Thyroid gland (tissue), 4 donors: ENCODE measurements at regions not wholly inside any gene's neighbourhood (a gene's known extent, or its start where the extent isn't known, plus 50 kb on each side); places are given as distances from the start of the nearest gene placed in this dataset.

Source experiments
- DNase-seq, 2 donors: peaks; one replicate each; pipeline ENCODE4 v3.0.0-alpha.2; 2019
- H3K27ac ChIP-seq, 3 donors: fragments of 200-600 bp; sonication (generic); 1 replicate in 2 of 3; 2 replicates in 1 of 3; pipeline ENCODE4 v1.5.1; 2016 to 2019; ENCODE audit warnings: mild to moderate bottlenecking in 1 of 3, moderate library complexity in 1 of 3
- H3K27me3 ChIP-seq: fragments of 200-600 bp; sonication (generic); one replicate; pipeline ENCODE4 v1.5.1; 2019
- H3K36me3 ChIP-seq, 2 donors: fragments of 200-600 bp; sonication (generic); one replicate each; pipeline ENCODE4 v1.5.1; 2016 to 2019
- H3K4me1 ChIP-seq, 2 donors: fragments of 200-600 bp; sonication (generic); one replicate each; pipeline ENCODE4 v1.5.1; 2017 to 2019
- H3K4me3 ChIP-seq, 3 donors: fragments of 200-600 bp; sonication (generic); replicated peaks in 1 of 3; 1 replicate in 2 of 3; 2 replicates in 1 of 3; pipeline ENCODE4 v1.5.1; 2016; ENCODE audit warnings: mild to moderate bottlenecking in 1 of 3
- H3K9me3 ChIP-seq: fragments of 200-600 bp; sonication (generic); one replicate; pipeline ENCODE4 v1.5.1; 2017
- POLR2A ChIP-seq, 2 donors: fragments of 450-650 bp; IDR thresholded peaks; one replicate each; pipeline ENCODE4 v1.6.1; 2017; ENCODE audit warnings: antibody characterized with exemption in 2 of 2, mild to moderate bottlenecking in 2 of 2, moderate library complexity in 1 of 2
- WGBS, 2 donors: methylation state at CpG; one replicate each; pipeline ENCODE4 v1.1.5; 2017; 5-methylcytosine and 5-hydroxymethylcytosine counted together
- intact Hi-C: fragments of 100-400 bp; cut with DNase I; formaldehyde crosslinking; loops from one replicate; pipeline ENCODE4 v1.15.1; 2023
- TF ChIP-seq, protein P1 (sequence below), 6 experiments: fragments of 200-600 bp in 3 of 6; fragments of 450-650 bp in 3 of 6; sonication (generic) in 3 of 6; IDR thresholded peaks; one replicate each; pipeline ENCODE4 v1.5.1; 2016 to 2019; ENCODE audit warnings: antibody characterized with exemption in 6 of 6, mild to moderate bottlenecking in 2 of 6, inconsistent platforms in 1 of 6, moderate library complexity in 1 of 6

DNA sequence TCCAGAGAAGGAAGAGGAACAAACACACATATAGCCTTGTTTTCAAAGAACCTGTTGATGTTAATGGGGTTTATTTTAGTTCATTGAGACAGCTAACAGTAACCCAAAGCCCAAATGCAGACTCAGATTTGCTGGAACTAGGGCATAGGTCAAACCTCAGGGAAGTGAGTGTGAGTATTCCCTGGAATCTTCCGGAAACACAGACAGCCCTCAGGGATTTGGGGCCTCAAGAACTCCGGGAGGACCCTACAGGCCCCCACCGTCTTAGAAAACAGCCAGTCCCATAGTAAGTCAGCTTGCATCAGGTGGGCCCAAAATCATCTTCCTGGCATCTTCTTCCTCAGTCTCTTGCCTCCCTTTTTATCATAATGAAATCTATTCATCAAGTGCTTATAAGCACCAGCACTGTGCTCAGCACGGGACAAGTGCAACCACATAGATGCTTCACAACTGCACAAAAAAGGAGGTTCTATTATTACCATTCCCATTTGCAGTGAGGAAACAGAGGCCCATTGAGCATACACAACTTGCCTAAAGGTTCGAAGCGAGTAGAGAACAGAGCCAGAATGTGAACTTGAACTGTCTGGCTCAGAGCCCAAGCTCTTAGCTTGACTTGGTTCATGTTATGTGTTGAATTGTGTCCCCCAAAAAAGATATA is 50.2 kb upstream of the BCL11A start:
- Histone ChIP-seq H3K4me3 (no peak overlapping the region), H3K4me1 (no peaks in the 10 kb centered on the region), H3K9me3 (no peaks in the 10 kb centered on the region), H3K27me3 (no peaks in the 10 kb centered on the region), H3K36me3 (no peaks in the 10 kb centered on the region), H3K27ac (no peak overlapping the region)
- no peak for TF ChIP-seq POLR2A (IDR thresholded peaks at IDR 0.05)
- TF ChIP-seq, protein P1, sequence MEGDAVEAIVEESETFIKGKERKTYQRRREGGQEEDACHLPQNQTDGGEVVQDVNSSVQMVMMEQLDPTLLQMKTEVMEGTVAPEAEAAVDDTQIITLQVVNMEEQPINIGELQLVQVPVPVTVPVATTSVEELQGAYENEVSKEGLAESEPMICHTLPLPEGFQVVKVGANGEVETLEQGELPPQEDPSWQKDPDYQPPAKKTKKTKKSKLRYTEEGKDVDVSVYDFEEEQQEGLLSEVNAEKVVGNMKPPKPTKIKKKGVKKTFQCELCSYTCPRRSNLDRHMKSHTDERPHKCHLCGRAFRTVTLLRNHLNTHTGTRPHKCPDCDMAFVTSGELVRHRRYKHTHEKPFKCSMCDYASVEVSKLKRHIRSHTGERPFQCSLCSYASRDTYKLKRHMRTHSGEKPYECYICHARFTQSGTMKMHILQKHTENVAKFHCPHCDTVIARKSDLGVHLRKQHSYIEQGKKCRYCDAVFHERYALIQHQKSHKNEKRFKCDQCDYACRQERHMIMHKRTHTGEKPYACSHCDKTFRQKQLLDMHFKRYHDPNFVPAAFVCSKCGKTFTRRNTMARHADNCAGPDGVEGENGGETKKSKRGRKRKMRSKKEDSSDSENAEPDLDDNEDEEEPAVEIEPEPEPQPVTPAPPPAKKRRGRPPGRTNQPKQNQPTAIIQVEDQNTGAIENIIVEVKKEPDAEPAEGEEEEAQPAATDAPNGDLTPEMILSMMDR (IDR thresholded peaks at IDR 0.05), result no peak
- DNase-seq, result no peak
- WGBS, 2 donors, result 75 to 79% methylated on average over 6 of the region's 6 CpGs
- intact Hi-C loops, result no loop called here

DNA sequence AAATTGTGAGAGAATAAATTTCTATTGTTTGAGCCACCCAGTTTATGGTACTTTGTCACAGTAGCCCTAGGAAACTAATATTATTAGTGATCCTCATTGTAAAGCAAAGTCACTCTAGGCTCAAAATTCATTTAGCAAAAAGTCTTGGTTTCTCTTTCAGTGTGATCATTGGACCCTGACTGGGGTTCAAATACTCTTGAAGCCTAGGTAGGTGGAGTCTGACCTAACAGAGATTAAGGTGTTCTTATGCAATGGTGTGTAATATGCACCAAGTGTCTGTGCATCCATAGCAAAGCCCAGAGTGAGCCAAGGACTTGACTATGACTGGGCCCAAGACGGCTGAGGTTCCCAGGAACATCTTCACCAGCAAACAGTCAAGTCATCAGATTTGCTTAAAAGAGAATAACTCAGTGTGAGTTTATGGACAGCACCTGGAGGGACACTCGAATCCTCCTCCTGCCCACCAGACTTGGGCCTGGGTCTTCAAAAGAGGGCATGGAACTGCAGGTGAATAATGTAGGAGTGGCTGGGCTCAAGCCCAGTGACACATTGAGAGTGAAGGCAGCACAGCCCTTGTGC is 51.1 kb upstream of the BCL11A start:
- Histone ChIP-seq H3K27ac (no peak overlapping the region), H3K9me3 (no peaks in the 10 kb centered on the region), H3K4me1 (no peaks in the 10 kb centered on the region), H3K36me3 (no peaks in the 10 kb centered on the region), H3K4me3 (no peak overlapping the region), H3K27me3 (no peaks in the 10 kb centered on the region)
- 91 to 100% methylated on average over 2 of the region's 2 CpGs for WGBS, 2 donors
- DNase-seq, result no peak
- TF ChIP-seq, protein P1 (IDR thresholded peaks at IDR 0.05), result no peak
- TF ChIP-seq POLR2A (IDR thresholded peaks at IDR 0.05), result no peak
- intact Hi-C loops, result no loop called here

DNA sequence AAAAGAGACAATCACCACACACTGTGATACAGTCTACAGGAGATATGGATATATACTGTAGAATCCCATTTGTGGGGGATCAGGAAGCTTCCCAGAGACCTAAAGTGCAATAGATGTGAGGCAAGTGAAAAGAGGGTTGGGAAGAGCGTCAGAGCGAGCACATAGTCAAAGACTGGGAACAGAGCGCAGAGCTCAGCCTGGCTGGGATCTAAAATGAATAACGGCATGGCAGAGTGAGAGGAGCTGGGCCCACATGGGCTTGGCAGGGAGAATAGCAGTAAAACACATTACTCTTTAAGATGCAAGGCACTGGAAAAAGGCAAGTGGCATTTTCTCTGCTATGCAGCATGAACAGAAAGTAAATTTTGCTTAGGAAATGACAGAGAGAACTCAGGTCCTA is 52.4 kb upstream of the BCL11A start:
- DNase-seq, result no peak
- no peaks in the 10 kb centered on the region for H3K27me3 ChIP-seq
- no peaks in the 10 kb centered on the region for H3K4me1 ChIP-seq
- no peak overlapping the region for H3K4me3 ChIP-seq
- H3K36me3 ChIP-seq, result no peaks in the 10 kb centered on the region
- H3K9me3 ChIP-seq, result no peaks in the 10 kb centered on the region
- no peak overlapping the region for H3K27ac ChIP-seq
- intact Hi-C loops, result no loop called here
- 93% methylated on average over 4 of the region's 4 CpGs for whole genome bisulfite sequencing, 2 donors
- TF ChIP-seq, protein P1 (IDR thresholded peaks at IDR 0.05), result no peak
- TF ChIP-seq POLR2A (IDR thresholded peaks at IDR 0.05), result no peak

DNA sequence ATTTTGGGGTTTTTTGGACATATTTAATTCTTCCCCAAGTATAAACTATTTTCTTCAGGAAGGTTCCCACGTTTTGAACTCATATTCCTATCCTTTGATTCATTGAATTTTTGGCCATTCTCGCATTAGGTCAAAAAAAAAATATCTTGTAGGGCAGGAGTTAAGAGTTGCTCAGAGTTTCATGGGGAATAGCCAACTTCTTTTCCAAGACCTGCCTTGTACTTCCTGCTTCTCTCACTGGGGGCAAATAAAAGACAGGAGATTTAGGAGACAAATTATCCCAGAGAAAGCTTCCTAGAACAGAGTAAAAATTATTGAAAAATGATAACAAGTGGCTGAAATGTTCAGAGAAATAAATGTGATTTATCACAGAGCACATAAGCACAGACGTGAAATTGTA is 55.2 kb upstream of the BCL11A start:
- intact Hi-C loops, result no loop called here
- WGBS, 2 donors, result 43 to 52% methylated on average over 3 of the region's 3 CpGs
- H3K4me1 ChIP-seq, result no peaks in the 10 kb centered on the region
- no peaks in the 10 kb centered on the region for H3K36me3 ChIP-seq
- DNase-seq, result no peak
- TF ChIP-seq, protein P1 (IDR thresholded peaks at IDR 0.05), result no peak
- no peak for TF ChIP-seq POLR2A (IDR thresholded peaks at IDR 0.05)
- H3K4me3 ChIP-seq, result no peak overlapping the region
- no peaks in the 10 kb centered on the region for H3K27me3 ChIP-seq
- no peaks in the 10 kb centered on the region for H3K9me3 ChIP-seq
- H3K27ac ChIP-seq, result no peak overlapping the region

DNA sequence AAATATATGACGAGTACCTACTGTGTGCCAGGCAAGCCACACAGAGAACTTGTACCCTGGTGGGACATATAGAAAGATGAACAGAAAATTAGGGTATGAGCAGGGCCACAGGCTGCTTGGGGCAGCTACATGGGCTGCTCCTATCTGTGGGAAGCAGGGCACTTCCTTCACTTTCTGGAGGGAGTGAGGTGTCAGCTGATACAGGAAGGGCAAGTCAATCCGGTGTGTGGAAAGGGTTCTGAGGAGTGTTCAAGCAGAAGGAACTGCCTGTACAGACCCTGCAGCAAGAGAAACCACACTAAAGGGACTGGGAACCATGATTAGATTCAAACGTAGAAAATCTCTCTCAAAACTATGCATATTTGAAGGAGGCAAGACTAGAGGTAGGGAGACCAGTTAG is 58.6 kb upstream of the BCL11A start:
- no peak overlapping the region for H3K4me3 ChIP-seq
- no peak for TF ChIP-seq POLR2A (IDR thresholded peaks at IDR 0.05)
- TF ChIP-seq, protein P1 (IDR thresholded peaks at IDR 0.05), result no peak
- 52 to 59% methylated on average over 3 of the region's 3 CpGs for WGBS, 2 donors
- H3K36me3 ChIP-seq, result no peaks in the 10 kb centered on the region
- no peaks in the 10 kb centered on the region for H3K4me1 ChIP-seq
- intact Hi-C loops, result no loop called here
- H3K27ac ChIP-seq, result no peak overlapping the region
- H3K27me3 ChIP-seq, result no peaks in the 10 kb centered on the region
- no peak for DNase-seq
- H3K9me3 ChIP-seq, result no peaks in the 10 kb centered on the region
